ENCODE measurements at regions not wholly inside any gene's neighbourhood (a gene's known extent, or its start where the extent isn't known, plus 50 kb on each side); places are given as distances from the start of the nearest gene placed in this dataset.
A peak's percentile ranks its signal among the peaks of the same experiment; 100 is the strongest.

DNA sequence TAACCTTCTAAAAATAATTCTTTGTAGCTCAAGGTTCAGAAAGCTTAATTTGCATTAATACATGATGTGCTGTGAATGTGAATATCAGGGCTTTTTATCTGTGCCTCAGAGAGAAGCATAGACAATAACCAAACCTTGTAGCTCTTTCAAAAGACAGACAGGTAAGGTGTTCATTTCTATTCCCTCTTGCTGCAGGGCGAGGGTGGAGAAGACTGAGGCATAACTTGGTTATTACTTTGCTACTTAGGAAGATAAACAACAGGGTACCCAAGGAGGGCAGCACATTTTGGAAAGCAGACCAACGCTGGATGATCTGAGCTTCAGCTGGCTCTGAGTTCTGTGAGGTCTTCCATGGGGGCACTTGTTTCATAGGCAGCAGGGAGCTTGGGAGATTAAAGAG is 408.6 kb upstream of the RARB start:
- DNase-seq = no peak

DNA sequence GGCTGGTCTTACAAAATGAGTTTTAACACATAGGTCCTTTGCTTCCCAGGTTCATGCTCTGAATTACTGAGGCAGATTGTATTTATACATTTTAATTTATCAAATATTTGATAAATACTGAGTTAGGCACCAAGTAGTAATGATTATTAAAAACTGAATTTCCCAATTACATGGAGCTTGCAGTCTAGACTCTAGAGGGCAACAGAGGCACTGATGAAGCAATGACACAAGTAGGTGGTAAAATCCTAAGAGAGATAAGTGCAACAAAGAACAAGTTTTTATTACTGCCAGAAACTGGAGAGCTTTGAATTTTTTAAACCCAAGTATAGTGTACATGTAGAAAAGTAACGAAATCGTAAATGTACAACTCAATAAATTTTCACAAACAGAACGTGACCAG is 406.2 kb upstream of the RARB start:
- DNase-seq = no peak

DNA sequence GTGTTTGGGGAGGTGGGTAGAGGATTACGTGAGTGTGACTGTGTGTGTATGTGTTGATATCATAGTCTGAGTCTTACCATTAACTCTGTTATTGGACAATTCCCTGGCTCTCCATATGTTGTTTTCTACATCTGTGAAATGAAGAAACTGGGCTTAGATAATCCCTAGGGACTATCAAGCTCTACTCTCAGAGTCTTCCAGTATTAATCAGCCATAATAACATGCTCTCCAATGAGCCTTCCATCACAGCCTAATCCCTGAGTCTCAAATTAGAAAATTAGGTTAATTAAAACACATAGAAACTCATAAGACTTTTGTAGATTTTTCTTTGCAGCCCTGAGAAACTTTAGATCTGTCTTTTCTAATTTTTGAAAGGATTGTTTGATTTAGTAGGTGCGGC is 404.2 kb upstream of the RARB start:
- DNase-seq = no peak

DNA sequence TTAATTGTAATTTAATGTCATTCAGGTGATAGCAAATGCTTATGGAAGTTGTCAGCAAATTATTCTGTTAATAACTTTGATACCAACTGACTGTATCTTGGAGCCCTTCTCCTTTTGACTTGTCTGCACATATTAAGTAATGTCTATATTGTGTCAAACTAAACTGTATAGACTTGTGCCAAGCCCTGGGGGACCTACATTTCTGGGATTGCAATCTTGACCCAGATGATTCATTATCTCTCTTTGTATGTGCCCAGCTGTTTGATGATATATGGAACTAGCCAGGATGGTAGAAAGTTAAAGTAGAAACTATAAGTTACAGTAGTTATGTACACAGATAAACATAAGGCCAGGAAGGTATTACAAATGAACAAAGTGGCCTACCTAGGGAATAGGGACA is 402.8 kb upstream of the RARB start:
- no peak for DNase-seq

DNA sequence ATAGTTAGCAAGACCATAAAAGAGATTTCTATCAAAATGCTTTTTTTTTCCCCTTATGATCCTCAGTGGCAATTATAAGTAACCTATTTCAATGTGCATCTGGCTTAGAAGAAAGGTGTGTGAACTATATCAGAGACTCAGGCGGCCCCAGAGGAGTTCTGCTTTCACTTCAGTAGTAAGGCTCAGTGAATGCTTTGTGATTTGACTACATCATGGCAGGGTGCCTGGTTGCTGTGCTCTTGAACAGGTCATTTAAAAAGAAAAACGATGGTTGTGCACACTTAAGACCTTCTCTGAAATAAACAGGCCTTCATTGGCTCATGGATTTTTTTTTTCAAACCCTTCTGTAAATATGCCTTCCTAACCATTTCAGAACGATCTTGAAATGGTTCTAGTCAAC is 400.4 kb upstream of the RARB start:
- peak; percentile 32 to 58 for DNase-seq

DNA sequence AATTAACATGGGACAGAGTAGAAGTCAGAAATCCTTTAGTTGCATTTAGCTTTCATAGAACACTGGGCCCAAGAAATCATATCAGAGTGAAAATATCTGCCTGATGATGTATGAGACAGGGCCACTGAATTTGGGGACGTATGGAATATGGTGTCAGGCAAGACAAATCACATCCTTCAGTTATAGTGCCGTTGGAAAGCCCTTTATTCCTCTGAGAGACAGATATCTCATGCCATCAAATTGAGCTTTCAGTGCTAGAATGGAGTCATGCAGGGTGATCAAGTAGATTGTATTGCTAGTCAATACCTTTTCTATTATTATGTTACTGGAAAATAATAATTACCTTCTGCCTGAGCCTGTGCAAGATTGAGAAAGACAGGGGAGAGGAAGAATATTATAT is 398.2 kb upstream of the RARB start:
- no peak for DNase-seq

DNA sequence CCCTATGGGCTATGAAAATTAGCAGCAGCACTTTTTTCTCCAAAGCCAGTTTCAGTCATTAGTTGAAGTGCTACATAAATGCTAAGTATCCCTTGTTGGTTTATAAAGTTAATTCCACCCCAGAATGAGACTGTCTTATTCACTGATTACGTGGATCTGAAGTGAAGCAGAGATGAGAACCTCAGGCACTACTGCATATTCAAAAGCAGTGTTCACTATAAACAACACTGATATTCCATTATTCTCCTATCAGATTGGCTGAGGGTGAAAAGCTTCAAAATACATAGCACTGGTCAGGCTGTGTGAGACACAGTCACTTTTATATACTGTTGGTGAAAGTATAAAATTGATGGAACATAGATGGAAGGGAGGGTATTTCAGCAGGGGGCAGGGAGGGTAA is 395.7 kb upstream of the RARB start:
- no peak for DNase-seq

DNA sequence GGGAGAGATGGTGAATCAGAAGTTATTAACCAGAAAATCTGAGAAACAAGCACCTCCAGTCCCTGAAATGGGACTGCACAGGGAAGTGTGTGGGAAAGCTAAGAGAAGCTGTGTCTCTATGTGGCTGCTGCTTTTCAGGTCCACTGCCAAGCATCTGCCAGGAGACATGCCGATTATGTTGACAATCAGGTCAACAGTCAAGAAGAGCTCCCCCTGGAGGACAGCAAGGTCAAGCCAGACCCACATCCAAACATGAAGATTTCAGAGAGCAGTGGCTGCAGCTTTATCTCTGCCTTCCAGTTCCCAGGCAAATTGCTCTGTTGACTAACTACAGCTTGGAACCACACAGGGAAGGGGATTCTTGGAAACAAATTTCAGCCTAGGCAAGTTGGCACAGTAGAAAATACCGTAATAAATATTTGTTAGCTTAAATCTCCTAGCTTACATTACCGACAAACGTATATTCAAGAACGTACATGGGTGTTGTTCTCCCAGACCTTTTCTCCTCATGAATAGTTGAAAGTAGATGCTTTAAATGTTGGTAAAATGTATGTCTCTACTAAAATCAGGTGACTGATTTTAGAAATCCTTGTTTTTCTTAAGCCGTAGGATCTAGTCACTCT is 394.5 kb upstream of the RARB start:
- DNase-seq = peak in 1 of 2 experiments; percentile 15

DNA sequence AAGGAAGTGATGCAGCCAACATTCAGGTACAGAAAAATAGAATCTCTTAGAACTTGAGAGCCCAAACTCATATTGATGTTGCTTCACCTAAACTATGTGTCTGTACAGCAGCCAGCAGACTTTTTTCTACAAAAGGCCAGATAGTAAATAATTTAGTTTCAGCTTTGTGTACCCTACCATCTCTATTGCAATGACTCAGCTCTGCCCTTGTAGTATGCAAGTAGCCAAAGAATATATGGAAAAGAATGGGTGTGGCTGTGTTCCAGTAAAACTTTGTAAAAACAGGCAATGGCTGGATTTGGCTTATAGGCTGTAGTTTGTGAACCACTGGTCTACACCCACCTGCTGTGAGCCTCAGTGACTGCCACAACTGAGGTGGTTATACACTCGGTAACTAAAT is 392.5 kb upstream of the RARB start:
- DNase-seq = no peak

DNA sequence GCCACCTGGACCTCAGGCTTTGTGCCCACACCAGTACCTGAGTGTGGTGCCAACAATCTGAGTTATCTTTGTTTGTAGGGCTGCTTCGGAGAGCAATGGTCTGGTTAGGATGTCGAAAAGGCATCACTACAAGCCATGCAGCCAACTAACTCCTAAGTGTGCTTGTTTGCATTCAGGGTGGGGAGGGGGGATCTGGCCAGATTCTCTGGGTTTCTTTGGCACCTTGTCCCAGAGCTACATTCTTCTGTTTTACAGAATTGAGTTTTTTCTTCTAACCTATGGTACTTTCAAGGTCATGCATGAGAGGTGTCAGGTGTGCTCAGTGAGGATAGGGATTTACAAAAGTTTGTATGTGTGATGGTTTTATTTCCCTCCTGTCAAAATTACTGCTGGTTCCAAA is 391.4 kb upstream of the RARB start:
- DNase-seq = no peak

DNA sequence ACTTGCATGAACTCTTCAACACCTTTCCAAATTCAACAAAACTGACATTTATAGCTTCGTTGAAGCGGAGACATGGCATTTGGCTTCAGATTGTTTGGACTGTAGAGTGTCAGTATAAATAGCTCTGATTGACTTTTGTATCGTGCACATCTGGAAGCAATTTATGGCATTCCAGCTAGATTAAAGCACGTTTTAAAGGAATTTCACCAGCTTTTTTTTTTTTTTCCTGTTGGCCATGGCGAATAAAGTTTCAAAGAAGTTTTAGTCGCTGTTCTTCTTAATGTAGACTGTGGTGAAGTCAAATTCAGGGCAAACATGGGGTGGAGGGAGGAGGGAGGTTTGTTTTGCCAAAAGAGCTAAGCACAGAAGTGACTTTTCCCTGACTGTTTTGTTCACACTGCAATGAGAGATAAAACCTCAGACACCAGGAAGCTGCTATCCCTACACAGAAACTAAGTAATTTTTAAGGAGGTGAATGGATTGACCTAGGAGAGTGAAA is 391.0 kb upstream of the RARB start:
- DNase-seq = no peak

DNA sequence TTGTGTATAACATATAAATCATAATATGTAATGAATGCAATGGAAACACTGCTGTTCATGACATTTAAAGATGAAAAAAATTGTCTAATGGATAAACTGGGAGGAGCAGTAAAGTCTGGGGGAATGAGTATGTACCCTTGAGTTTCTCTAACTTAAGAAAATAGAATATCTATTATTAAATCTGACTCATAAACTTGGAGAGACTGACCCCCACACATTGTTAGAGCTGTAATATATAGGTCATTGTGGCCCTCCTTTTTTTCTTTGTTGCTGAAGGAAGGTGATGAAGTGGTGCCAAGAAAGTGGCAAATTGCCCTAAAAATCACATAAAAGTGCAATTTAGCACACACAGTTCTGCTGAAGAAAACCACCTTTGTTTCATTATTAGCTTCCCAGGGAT is 389.8 kb upstream of the RARB start:
- no peak for DNase-seq

DNA sequence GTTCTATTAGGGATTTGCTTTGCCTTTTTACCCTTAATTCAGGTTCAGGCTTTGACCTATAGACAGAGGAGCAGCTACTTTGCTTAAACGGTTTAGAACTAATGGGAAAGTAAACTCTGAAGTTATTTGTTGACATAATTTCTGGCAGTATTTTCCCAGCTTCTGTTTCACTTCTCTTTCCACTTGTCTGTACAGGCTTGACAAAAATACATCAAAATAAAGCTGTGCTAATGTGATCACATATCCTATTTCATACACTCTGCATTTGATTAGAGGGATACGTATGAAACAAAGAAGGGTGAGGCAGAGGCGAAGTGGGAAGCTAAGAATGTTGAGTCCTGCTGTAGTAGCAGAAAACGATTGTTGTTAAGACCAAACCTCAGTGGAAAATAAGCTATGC is 389.1 kb upstream of the RARB start:
- no peak for DNase-seq

DNA sequence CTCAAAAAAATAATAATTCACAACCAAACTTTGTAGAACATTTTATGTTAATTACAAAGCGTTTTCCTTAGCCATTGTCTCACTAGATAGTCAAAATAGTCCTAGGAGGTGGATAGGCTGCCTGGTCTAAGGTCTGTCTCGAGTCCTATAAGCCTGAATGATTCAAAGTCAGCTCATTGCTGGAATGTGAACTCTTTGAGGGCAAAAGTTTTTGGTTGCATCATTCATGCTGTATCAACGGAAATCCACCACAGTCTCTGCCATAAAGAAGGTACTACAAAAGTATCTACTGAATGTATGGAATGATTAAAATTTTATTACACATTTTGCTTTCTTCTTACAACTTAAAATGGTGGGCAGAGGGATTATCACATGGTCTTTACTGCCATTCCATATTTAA is 387.3 kb upstream of the RARB start:
- no peak for DNase-seq

DNA sequence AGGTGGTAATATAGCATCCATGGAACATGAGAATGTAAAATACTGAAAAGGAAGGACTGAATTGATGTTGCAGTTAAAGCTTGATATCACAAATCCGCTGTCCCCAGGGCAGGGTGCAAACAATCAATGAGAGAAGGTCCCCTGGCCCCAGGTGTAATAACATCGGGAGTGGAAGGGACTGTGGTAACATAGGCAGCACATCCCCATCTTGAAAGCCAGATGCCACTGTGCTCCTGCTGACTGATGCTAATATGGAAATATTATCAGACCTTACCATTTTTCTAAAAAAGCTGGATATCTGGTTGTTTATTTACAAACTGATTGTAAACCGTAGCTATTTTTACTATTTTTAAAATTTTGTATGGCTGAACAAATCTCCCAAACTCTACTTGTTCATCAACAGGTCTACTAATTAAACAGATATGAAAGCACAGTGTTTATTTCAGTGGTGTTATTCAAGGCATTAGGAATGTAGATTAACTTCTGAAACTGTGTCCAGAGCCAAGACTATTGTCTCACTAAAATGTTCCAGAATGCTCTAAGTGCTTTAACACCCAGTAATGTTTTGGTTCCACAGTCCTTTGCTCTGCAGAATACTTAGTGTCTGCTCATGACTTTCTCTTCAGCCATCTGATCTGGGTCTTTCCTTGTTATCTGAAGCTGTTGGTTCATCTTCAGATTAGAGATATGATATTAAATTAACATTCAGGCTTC is 386.0 kb upstream of the RARB start:
- no peak for DNase-seq

DNA sequence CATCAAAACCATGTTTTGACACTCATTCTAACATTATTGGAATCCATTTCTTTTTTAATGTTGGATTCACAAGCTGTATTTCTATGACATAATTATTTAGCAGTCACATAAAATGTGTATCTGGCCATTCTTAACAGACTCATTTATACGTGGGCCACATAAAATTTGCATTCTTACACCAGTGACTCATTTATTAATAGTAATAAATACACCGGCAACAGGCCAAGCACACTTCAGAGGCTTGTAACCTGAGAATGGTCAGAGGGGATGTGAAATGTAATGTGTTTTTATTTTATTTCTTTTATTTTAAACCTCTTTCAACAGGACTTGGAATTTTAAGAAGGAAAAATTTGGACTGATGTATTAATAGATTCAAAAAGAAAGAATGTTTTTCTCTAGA is 384.9 kb upstream of the RARB start:
- no peak for DNase-seq

DNA sequence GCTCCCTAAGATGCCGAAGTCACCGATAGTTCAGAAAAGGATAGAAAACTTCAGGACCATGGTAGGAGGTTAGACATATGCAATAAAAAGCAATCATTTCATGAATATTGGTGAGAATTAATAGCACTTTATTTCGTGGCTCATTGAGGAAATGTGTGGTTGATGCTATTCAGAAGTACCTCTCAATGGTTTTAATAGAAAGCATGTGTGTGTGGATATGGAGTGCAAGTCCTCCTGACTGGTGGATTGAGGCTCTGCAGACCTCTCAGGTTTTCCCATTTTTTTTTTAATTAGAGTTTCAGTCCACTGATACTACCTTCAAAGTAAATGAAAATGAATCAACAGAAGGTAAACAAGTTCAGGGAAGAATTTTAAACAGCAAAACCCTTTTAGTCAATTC is 384.3 kb upstream of the RARB start:
- DNase-seq = no peak

DNA sequence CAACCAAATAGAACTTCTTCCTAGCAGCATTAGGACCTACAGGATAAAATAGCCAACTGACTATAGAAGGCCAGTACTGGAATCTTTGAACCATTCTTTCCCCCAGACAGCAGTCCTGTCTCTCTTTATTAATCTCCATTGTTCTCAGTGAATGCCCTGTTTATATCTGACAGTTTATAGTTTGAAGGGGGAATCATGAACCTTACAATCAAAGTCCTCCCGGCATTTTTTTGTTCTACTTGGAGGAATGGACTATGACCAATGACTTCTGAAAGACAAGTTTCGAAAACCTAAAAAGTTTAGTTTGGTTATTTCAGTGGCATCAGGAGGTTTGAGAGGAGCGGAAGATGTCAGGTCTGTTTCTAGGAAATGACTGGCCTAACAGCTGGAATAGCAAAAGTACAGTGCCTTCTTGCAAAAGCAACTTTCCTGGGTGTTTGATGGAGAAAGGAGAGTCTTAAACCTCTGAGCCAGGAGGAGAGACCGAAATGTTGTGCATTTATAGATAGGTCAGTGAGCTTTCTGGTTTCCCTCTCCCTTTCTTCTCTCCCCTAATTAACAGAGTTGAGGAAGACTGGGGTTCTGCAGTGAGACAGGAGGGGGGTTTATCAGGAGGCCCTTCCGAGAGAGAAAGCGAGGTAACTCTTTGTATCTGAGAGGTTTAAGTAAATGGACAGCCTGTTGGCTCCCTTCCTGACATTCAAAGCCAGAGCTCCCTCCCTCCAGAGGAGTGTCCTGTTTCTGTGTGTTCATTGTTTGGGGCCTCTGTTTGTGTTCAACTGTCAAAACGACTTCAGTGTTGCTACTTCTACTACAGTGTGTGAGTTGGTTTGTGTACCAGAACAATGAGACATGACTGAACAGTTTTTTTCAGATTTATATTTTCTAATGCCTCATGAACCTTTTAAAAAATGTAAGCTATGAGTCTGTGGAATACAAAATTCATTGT is 383.0 kb upstream of the RARB start:
- no peak for DNase-seq

DNA sequence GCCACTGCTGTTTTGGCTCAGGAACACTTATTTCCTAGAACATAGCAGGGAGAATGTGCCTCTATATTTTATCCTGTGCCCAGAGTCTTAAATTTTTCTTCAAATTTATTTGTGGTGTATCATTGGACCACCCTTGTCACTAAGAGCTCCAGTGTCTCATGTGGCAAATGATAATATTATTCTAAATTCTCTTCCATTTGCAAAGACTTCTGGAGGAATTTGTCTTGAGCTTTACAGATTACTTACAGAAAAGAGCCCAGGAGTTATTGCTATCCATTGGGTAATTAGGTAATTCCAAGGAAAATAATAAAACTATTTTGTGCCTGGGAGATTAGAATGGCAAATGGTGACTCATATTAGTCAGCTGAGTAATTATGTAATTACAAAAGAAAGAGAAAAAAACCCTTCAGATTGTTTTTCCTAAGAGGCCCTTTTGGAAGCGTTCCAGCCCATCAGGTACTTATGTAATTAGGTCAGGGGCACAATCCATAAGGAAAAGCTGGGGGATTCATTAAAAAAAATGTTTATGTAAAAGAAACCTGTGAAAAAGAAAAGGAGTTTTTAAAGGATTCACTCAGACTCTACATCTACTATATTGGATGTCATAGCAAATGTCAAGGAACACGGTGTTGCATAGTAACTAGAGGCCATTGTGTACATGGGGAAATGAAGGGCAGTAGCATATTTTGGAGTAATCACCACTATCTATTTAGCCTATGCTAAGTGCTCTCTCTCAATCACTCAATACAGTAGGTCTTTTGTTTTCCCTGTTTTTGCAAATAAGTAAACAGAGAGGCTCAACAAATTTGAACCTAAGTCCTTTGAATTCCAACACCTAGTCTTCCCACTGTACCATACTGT is 380.9 kb upstream of the RARB start:
- no peak for DNase-seq

DNA sequence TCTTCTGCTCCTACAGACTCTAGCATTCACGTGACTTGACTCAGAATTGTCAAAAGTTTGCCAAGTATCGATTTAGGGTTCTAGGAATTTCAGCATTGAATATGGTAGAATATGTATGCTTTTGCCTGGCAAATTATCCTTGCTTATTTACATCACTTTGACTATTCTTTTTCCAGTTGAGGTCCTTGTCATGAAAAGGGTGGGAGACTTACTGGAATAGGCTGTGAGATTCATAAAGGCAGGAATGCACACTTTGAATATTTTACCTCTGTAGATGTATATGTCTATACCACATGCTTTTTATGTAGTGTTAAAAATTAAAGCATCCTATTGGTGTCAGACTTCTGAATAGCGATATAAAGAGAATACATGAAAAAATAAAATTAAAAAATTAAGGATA is 378.8 kb upstream of the RARB start:
- no peak for DNase-seq

DNA sequence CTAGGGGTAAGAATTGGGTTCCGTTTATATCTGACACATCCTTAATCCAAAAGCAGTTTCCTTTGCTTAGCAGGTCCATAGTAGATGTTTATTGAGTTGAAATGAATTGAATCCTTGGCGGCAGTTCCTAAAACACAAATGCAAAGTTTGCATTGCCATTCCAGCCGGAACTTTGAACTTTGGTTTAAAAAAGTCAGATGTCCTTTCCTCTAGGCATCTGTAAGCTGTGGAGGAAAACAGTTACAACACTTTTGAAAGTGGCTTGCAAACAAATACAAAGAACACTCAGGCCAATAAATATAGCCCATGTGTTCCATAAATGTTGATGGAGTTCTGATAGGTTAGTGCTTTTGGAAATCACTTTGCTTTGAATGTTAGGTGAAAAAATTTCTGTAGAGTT is 374.7 kb upstream of the RARB start:
- DNase-seq = no peak

DNA sequence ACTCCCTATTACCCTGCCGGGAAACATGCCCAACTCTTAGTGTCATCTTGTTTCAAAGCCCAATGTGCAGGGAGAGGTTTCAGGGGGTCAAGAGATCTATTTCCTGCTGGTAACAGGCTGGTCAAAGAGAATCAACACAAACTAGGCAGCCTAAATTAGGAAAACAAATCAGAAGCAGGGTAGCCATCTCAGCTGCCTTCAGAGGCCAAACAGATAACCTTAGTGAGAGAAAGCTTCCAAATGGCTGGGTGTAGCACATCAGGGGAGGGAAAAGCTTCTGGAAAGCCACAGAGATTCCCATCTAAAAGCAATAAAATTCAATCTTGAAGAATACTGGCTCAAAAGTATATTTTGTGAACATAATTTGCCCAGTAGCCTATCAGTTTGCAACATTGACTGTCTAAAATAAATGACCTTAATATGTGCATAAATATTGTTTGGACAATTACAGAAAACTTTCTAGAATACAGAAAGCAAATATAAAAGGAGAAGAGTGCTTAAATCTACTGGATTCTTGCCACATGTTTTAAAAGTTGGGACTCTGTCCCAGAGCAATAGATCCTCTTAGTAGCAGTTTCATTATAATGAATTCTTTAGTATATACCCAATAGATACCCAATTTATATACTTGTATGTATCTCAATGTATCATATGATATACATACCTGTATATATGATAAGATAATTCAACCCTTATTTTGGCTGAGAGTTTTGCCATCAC is 371.9 kb upstream of the RARB start:
- no peak for DNase-seq
